K562 (cell line): ENCODE measurements at regions not wholly inside any gene's neighbourhood (a gene's known extent, or its start where the extent isn't known, plus 50 kb on each side); places are given as distances from the start of the nearest gene placed in this dataset.

Experiments used
- ELF2 ChIP-seq: fragments of 250-450 bp; sonication (Bioruptor Pico); IDR thresholded peaks from 2 replicates; pipeline ENCODE4 v1.5.0; 2021; ENCODE audit warnings: mild to moderate bottlenecking
- FOXJ2 ChIP-seq: fragments of 200-800 bp; sonication (Bioruptor generic); IDR thresholded peaks from 2 replicates; pipeline ENCODE4 v1.6.1; 2016; ENCODE audit warnings: missing genetic modification characterization, missing compliant biosample characterization
- FOXK1 ChIP-seq: sonication (generic); formaldehyde crosslinking; IDR thresholded peaks from 2 replicates; pipeline ENCODE4 v1.8.0; 2022; ENCODE audit warnings: missing genetic modification reagents, mild to moderate bottlenecking, borderline replicate concordance
- GATAD2A ChIP-seq: fragments of 450-650 bp; IDR thresholded peaks from 2 replicates; pipeline ENCODE4 v1.6.1; 2017
- KAT7 ChIP-seq: sonication (generic); formaldehyde crosslinking; IDR thresholded peaks from 2 replicates; pipeline ENCODE4 v1.8.0; 2022; ENCODE audit warnings: missing genetic modification reagents, mild to moderate bottlenecking, borderline replicate concordance
- KLF1 ChIP-seq: fragments of 450-650 bp; IDR thresholded peaks from 2 replicates; pipeline ENCODE4 v1.6.1; 2016; ENCODE audit warnings: missing genetic modification characterization, missing compliant biosample characterization
- MBD2 ChIP-seq: sonication (generic); IDR thresholded peaks from 2 replicates; pipeline ENCODE4 v1.6.1; 2016; ENCODE audit warnings: low read depth, borderline replicate concordance
- TRIM24 ChIP-seq, 2 experiments: fragments of 450-650 bp; IDR thresholded peaks; 2 replicates each; pipeline ENCODE4 v1.6.1; 2016
- ZFP36 ChIP-seq: fragments of 150-350 bp; IDR thresholded peaks from 2 replicates; pipeline ENCODE4 v1.6.1; 2018; ENCODE audit warnings: low read length, low read depth; ENCODE audit not compliant: partially characterized antibody
- ZKSCAN3 ChIP-seq: fragments of 250-450 bp; sonication (Bioruptor Pico); IDR thresholded peaks from 2 replicates; pipeline ENCODE4 v1.4.0; 2020
- ZNF133 ChIP-seq: fragments of 250-450 bp; sonication (Bioruptor Pico); IDR thresholded peaks from 2 replicates; pipeline ENCODE4 v1.4.0; 2020; ENCODE audit warnings: mild to moderate bottlenecking
- ZNF134 ChIP-seq: fragments of 250-450 bp; sonication (Bioruptor Pico); conservative IDR thresholded peaks from 2 replicates; pipeline ENCODE4 v1.4.0; 2020
- ZNF644 ChIP-seq: fragments of 200-800 bp; sonication (Bioruptor generic); IDR thresholded peaks from 2 replicates; pipeline ENCODE4 v1.6.1; 2016; ENCODE audit warnings: low read depth, missing genetic modification characterization, missing compliant biosample characterization
- TF ChIP-seq, protein P1 (sequence below): sonication (generic); formaldehyde crosslinking; IDR thresholded peaks from 2 replicates; pipeline ENCODE4 v1.8.1; 2023; ENCODE audit warnings: mild to moderate bottlenecking, missing genetic modification reagents
- TF ChIP-seq, protein P2 (sequence below): fragments of 250-450 bp; sonication (Bioruptor Pico); IDR thresholded peaks from 2 replicates; pipeline ENCODE4 v1.4.0; 2020; ENCODE audit warnings: mild to moderate bottlenecking, moderate library complexity, borderline replicate concordance
- TF ChIP-seq, protein P3 (sequence below): fragments of 450-650 bp; formaldehyde crosslinking; IDR thresholded peaks from 2 replicates; pipeline ENCODE4 v1.4.0; 2020; ENCODE audit warnings: mild to moderate bottlenecking, moderate library complexity
- TF ChIP-seq, protein P4 (sequence below): fragments of 200-800 bp; sonication (Bioruptor generic); IDR thresholded peaks from 2 replicates; pipeline ENCODE4 v1.6.1; 2017; ENCODE audit warnings: missing genetic modification characterization, missing compliant biosample characterization
- TF ChIP-seq, protein P5 (sequence below): fragments of 450-650 bp; IDR thresholded peaks from 2 replicates; pipeline ENCODE4 v1.7.1; 2018; ENCODE audit warnings: mild to moderate bottlenecking, low read depth; ENCODE audit not compliant: partially characterized antibody

DNA sequence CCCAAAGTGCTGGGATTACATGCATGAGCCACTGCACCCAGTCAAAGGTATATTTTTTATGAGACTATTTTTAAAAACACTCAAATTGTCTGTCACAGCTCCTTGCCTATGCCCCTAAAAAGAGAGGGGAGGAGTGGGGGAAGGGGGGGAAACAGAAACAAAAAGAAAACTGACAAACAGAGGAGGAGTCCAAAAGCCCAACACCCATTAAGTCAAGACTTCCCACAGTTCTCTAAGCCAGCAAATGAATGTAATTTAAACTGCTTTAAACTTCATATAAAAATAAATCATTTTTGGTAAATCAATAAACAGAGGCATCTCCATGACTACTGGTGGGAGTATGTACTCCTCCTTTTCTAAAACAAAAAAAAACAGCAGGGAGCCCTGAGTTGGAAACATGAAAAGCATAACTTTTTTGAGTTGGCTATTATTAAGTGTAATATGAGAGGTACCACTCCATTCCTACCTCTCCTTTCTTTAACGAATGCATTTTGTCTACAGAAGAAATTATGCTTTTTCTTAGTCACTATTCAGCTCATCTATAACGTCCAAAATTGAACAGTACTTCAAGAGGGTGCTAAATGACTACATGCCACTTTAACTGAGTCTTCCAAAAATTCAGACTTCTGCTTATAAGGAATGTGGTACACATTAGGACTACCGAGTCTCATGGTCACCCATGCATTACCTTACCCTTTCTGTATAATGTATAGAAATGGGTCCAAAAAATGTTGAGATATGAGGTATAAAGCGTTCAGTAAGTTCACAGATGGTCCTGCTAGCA is 119.0 kb upstream of the PRSS16 start (continued):
- TF ChIP-seq, protein P1, sequence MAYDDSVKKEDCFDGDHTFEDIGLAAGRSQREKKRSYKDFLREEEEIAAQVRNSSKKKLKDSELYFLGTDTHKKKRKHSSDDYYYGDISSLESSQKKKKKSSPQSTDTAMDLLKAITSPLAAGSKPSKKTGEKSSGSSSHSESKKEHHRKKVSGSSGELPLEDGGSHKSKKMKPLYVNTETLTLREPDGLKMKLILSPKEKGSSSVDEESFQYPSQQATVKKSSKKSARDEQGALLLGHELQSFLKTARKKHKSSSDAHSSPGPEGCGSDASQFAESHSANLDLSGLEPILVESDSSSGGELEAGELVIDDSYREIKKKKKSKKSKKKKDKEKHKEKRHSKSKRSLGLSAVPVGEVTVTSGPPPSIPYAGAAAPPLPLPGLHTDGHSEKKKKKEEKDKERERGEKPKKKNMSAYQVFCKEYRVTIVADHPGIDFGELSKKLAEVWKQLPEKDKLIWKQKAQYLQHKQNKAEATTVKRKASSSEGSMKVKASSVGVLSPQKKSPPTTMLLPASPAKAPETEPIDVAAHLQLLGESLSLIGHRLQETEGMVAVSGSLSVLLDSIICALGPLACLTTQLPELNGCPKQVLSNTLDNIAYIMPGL (CRISPR knock-in tag): peak; percentile 36; the same call in 1 of the 2 replicates
- TF ChIP-seq TRIM24 (IDR thresholded peaks at IDR 0.05): no peak
- peak; percentile 60; the same call in 1 of the 2 replicates for TF ChIP-seq ELF2 (CRISPR knock-in tag)
- no peak for TF ChIP-seq FOXK1 (CRISPR knock-in tag)
- peak; percentile 75 for TF ChIP-seq FOXJ2 (tag)
- no peak for TF ChIP-seq ZFP36
- TF ChIP-seq, protein P2, sequence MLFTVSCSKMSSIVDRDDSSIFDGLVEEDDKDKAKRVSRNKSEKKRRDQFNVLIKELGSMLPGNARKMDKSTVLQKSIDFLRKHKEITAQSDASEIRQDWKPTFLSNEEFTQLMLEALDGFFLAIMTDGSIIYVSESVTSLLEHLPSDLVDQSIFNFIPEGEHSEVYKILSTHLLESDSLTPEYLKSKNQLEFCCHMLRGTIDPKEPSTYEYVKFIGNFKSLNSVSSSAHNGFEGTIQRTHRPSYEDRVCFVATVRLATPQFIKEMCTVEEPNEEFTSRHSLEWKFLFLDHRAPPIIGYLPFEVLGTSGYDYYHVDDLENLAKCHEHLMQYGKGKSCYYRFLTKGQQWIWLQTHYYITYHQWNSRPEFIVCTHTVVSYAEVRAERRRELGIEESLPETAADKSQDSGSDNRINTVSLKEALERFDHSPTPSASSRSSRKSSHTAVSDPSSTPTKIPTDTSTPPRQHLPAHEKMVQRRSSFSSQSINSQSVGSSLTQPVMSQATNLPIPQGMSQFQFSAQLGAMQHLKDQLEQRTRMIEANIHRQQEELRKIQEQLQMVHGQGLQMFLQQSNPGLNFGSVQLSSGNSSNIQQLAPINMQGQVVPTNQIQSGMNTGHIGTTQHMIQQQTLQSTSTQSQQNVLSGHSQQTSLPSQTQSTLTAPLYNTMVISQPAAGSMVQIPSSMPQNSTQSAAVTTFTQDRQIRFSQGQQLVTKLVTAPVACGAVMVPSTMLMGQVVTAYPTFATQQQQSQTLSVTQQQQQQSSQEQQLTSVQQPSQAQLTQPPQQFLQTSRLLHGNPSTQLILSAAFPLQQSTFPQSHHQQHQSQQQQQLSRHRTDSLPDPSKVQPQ (CRISPR knock-in tag): no peak
- TF ChIP-seq KLF1 (tag): no peak
- TF ChIP-seq MBD2: no peak
- no peak for TF ChIP-seq ZNF134 (CRISPR knock-in tag)
- no peak for TF ChIP-seq ZNF644
- TF ChIP-seq GATAD2A: no peak
- no peak for TF ChIP-seq ZNF133 (CRISPR knock-in tag)
- TF ChIP-seq, protein P3, sequence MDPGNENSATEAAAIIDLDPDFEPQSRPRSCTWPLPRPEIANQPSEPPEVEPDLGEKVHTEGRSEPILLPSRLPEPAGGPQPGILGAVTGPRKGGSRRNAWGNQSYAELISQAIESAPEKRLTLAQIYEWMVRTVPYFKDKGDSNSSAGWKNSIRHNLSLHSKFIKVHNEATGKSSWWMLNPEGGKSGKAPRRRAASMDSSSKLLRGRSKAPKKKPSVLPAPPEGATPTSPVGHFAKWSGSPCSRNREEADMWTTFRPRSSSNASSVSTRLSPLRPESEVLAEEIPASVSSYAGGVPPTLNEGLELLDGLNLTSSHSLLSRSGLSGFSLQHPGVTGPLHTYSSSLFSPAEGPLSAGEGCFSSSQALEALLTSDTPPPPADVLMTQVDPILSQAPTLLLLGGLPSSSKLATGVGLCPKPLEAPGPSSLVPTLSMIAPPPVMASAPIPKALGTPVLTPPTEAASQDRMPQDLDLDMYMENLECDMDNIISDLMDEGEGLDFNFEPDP (CRISPR knock-in tag): no peak
- TF ChIP-seq, protein P4, sequence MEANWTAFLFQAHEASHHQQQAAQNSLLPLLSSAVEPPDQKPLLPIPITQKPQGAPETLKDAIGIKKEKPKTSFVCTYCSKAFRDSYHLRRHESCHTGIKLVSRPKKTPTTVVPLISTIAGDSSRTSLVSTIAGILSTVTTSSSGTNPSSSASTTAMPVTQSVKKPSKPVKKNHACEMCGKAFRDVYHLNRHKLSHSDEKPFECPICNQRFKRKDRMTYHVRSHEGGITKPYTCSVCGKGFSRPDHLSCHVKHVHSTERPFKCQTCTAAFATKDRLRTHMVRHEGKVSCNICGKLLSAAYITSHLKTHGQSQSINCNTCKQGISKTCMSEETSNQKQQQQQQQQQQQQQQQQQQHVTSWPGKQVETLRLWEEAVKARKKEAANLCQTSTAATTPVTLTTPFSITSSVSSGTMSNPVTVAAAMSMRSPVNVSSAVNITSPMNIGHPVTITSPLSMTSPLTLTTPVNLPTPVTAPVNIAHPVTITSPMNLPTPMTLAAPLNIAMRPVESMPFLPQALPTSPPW (CRISPR knock-in tag): peak; percentile 41
- TF ChIP-seq, protein P5, sequence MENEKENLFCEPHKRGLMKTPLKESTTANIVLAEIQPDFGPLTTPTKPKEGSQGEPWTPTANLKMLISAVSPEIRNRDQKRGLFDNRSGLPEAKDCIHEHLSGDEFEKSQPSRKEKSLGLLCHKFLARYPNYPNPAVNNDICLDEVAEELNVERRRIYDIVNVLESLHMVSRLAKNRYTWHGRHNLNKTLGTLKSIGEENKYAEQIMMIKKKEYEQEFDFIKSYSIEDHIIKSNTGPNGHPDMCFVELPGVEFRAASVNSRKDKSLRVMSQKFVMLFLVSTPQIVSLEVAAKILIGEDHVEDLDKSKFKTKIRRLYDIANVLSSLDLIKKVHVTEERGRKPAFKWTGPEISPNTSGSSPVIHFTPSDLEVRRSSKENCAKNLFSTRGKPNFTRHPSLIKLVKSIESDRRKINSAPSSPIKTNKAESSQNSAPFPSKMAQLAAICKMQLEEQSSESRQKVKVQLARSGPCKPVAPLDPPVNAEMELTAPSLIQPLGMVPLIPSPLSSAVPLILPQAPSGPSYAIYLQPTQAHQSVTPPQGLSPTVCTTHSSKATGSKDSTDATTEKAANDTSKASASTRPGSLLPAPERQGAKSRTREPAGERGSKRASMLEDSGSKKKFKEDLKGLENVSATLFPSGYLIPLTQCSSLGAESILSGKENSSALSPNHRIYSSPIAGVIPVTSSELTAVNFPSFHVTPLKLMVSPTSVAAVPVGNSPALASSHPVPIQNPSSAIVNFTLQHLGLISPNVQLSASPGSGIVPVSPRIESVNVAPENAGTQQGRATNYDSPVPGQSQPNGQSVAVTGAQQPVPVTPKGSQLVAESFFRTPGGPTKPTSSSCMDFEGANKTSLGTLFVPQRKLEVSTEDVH: no peak
- TF ChIP-seq KAT7 (CRISPR knock-in tag): no peak
- no peak for TF ChIP-seq ZKSCAN3 (CRISPR knock-in tag)
